ENCODE measurements at regions not wholly inside any gene's neighbourhood (a gene's known extent, or its start where the extent isn't known, plus 50 kb on each side); places are given as distances from the start of the nearest gene placed in this dataset.
"Not testable (repeated sequence)": the region's sequence is repeated elsewhere in the genome, so short reads cannot be mapped to it uniquely, and the experiment has no call there.

DNA sequence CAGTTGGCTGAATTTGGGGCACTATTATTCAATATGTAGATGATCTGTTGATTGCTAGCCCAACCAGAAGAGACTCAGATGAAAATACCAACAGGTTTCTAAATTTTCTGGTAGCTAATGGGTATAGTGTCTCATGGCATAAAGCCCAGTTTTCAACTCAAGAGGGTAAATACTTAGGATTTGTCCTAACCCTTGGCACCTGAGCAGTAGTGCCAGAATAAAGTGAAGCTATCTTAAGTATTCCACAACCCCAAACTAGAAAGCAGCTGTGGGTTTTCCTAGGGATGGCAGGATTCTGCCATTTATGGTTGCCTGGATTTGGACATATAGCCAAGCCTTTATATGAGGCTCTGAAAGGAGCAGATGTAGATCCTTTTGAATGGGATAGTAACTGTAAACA lies 119.0 kb downstream of the AGTR2 start:
- DNase-seq (ENCODE audit: low spot score), result no peak

DNA sequence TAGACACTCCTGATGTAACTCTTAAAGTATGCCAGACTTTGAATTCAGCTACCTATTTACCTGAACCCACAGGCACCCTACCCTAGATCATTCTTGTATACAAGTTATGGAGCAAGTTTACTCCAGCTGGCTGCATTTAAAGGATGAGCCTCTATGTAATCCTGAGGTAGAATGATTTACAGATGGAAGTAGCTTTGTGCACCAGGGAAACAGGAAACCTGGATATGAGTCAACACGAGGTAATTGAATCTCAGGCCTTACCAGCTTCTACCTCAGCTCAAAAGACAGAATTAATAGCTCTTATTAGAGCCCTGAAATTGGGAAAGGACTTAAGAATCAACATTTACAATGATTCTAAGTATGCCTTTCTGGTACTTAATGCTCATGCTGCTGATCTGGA lies 119.8 kb downstream of the AGTR2 start:
- DNase-seq (ENCODE audit: low spot score), result no peak

DNA sequence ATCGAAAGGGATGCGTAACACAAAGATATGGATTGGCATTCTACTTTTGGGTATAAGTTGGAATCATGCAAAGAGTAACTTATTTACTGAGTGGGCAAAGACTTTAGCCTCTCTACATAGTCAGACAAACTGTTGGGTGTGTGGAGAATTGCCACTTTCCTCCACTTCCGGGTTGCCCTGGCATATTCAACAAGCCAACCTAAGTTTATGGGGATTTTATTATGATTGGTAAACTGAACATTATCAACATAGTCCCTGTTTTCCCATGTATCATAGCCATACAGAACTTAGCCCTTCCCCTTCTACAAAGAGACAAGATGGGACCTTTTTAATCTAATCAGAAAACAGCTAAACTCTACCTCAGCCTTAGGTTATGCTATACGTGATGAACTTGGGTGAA lies 121.6 kb downstream of the AGTR2 start:
- DNase-seq (ENCODE audit: low spot score), result no peak

DNA sequence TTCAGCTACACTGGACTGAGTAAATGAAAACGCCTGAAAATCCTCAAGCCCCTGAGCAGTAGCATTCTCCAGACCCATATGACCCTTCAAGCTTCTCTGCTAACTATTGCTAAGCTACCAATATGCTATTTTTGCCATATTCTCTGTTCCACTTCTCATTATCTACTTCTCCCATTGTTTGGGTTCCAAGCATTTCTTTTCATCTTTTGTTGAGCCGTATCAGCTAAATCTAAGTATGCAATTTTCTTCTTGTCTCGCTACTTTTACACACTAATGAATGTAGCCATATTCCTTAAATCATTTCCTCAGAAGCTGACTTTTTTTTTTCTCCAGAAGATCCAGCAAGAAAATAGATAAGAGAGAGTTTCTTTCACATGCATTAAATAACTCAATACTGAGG lies 128.4 kb downstream of the AGTR2 start:
- no peak for DNase-seq (ENCODE audit: low spot score)

DNA sequence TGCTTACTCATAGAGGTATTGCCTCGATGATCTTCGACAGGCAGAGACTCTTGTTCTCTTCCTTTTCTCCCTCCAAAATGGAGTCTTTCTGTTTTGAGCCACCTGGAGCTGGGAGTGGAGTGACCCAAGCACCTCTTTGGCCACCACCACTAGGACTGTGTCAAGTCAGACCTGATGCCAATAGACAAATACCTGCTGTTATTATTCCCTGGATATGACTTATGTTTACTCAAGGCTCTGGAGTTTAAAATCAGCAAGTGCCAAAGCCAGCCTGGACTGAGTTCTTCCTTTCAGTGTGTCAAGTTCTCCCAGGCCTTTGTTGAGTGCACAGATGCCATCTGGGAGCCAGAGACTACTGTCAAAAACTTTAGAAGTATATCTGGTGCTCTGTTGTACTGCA lies 130.2 kb upstream of the SLC6A14 start:
- DNase-seq (ENCODE audit: low spot score), result no peak

DNA sequence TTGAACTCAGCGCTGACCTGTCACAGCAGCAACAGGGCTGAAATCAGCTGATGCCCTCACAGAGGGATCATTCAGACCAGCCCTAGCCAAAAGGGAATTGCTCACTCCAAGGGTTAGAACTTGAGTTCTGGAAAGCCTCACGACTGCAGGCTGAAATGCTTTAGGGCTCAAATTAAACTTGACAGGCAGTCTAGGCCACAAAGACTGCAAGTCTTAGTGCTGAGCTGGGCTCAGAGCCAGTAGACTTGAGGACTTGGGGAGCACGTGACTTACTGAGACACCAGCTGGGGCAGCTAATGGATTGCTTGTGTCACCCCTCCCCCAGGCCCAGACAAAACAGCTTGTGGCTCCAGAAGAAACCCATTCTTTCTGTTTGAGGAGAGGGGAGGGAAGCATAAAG lies 119.0 kb upstream of the SLC6A14 start:
- peak; percentile 80 for DNase-seq (ENCODE audit: low spot score)

DNA sequence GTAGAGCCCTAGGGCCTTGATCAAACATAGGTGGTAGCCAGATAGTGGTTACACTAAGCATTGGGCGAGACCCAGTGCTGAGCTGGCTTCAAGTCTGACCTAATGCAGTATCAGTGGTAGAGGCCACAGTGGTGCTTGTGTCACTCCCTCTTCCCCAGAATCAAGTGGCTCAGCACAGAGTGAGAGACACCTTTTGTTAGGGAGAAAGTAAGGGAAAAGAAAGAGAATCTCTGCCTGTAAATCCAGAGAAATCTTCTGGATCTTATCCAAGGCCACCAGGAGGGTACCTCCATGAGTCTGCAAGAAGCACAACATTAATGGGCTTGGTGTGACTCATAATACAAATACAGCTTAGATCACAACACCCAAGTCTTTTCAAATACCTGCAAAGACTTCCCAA lies 117.7 kb upstream of the SLC6A14 start:
- DNase-seq (ENCODE audit: low spot score), result no peak

DNA sequence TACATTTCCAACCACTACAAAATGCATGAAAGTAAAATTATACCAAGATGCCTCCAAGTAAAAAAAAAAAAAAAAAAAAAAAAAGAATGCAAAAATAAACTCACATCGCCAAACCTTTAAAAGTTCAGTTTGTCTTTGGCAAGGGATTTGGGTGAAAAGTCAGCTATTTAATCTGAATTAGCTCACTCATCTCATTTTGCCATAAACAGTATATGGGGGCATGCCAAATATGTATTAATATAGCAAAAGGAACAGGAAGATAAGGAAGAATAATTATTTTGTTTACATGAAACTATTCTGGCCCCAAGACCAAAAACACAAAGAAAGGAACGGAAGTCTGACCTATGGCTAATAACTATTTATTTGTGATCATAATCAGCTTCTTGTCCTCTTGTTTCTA lies 114.7 kb upstream of the SLC6A14 start:
- no peak for DNase-seq (ENCODE audit: low spot score)

DNA sequence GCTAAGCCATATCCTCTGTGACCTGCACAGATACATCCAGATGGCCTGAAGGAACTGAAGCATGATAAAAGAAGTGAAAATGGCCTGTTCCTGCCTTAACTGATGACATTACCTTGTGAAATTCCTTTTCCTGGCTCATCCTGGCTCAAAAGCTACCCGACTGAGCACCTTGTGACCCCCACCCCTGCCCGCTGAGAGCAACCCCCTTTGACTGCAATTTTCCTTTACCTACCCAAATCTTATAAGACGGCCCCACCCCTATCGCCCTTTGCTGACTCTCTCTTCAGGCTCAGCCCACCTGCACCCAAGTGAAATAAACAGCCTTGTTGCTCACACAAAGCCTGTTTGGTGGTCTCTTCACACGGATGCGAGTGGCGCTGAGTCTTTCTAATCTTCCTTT lies 104.4 kb upstream of the SLC6A14 start:
- not testable (repeated sequence) for DNase-seq (ENCODE audit: low spot score)

DNA sequence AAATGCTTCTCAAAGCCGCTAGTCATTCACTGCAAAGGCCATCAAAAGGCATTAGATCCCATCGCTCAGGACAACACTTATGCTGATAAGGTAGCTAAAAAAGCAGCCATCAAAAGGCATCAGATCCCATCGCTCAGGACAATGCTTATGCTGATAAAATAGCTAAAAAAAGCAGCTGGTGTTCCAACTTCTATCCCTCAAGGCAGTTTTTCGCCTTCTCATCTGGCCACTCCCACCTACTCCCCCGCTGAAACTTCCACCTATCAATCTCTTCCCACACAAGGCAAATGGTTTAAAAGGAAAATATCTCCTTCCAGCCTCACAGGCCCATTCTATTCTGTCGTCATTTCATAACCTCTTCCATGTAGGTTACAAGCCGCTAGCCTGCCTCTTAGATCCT lies 101.6 kb upstream of the SLC6A14 start:
- DNase-seq (ENCODE audit: low spot score), result not testable (repeated sequence)

DNA sequence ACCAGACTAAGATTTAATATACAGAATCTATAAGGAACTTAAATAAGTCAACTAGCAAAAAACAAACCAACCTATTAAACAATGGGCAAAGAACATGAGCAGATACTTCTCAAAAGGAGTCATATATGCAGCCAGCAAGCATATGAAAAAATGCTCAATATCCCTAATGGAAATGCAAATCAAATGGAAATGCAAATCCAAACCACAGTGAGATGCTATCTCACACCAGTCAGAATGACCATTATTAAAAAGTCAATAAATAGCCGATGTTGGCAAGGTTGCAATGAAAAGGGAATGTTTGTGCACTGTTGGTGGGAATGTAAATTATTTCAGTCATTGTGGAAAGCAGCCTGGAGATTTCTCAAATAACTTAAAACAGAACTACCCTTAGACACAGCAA lies 97.0 kb upstream of the SLC6A14 start:
- DNase-seq (ENCODE audit: low spot score), result no peak

DNA sequence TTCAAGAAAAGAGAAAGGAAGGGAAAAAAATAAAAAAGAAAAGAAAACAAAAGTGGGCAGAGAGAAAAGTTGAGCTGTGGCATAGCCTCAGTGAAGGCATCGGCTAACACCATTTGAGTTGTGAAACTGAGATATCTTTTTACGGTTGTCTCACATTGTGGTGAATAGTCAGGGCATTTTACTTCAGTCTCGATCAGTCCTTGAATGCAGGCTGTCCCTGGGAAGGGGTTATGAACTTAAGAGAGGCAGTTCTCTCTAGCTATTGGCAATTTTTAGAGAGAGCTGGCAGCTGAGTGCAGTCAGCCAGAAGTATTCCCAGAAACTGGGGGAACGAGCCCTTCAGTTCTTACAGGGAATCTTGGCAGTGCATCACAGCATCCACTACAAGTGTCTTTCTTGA lies 93.5 kb upstream of the SLC6A14 start:
- DNase-seq (ENCODE audit: low spot score), result no peak

DNA sequence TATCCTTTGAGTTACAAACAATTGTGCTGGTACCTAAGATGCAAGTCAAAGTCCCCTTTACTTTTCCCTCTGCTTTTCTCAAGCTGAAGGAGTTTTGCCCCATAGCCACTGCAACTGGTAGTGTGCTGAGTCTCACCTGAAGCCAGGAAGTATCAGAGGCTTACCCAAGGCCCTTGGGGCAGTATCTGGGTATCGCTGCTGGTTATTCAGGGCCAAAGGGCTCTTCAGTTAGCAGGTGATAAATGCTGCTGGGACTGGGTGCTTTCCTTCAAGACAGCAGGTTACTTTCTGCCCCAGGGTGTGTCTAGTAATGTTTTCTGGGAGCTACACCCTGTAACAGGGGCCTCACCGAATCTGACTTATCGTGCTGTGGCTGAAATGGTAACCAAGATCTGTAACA lies 90.4 kb upstream of the SLC6A14 start:
- DNase-seq (ENCODE audit: low spot score), result no peak

DNA sequence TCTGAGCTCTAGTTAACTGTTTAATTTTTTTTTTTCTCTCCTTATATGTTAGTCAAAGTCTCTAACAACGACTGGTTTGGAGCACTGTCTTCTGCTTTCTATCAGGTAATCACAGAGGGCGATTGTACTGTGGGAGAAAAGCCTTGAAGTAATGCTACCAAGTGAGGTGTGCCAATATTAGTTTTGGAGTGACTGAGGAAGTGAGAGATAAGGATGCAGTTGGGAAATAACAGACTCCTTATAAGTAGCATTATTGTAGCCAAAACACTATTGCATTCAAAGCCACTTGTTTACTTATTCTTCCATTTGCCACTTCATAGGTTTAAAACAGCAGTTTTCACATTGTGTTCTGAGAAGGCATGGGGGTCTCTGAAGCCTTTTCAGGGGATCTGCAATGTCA lies 79.1 kb upstream of the SLC6A14 start:
- DNase-seq (ENCODE audit: low spot score), result no peak

DNA sequence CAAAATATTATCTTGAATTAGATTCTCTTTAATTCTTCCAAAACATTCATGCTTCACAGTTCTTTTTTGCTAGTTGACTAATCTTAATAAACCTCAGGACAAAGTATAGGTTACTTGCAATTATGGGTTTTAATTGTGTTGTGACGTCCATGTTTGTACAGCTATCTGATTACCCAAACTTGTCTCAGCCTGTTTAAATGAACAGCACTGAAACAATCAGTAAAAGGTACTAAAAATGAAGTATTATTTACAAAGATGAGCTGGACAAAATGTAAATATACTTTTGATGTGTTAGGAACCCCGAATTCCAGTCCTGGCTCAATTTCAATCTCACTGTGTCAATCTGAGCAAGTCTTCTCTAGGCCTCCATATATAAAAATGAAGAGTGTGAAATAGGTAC lies 57.4 kb upstream of the SLC6A14 start:
- DNase-seq (ENCODE audit: low spot score), result no peak

DNA sequence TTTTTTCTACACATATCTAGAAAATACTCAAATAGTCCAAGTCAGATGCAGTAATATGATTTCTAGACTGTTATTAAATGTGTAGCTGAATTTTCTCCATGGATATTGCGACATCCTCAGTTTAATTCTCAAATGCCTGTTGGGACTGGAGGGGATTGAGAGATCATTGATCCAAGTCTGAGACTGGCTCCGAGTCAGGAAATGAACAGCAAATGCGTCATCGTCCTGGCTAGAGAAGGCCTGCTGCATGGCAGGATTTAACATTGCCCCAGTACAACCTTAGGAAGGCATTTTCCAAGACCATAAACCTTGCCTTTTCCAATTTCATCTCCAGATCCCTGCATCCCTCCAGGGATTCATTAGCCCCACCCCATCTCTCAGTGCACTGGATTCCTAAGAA lies 56.6 kb upstream of the SLC6A14 start:
- DNase-seq (ENCODE audit: low spot score), result peak; percentile 75

DNA sequence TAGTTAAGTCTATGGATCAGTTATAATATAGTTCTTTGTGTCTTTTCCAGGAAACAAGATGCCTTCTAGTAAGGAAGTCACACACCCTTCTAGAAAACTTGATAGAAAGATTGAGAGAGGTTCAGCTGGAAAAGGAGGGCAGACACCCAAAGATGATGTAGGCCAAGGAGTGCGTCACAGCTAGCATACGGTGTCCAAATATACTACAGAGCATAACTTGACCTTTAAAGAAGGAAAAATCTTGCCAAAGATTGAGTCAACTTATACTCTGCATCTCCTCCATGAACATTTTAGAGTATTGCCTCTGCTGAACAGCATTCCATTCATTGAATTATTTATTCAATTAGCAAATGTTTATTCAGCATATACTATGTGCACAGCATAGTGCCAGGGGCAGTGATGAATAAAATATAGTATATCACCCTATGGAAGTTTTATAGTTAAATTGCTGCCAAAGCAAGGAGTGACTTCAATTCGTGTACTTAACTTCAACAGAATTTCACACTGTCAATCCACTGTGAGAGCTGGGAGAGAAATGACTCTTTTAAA lies 51.9 kb upstream of the SLC6A14 start:
- DNase-seq (ENCODE audit: low spot score), result peak; percentile 16

All from umbilical cord (tissue), 1 donor.